ENCODE measurements at regions not wholly inside any gene's neighbourhood (a gene's known extent, or its start where the extent isn't known, plus 50 kb on each side); places are given as distances from the start of the nearest gene placed in this dataset.

- Mint-ChIP-seq H3K27me3 (no peaks in the 10 kb centered on the region), H3K4me1 (no peaks in the 10 kb centered on the region), H3K4me3 (no peak overlapping the region), H3K9me3 (peaks cover 0 to 27% (median 12%) of the 10 kb centered on the region in 8 donors), H3K27ac (no peak overlapping the region), H3K36me3 (no peaks in the 10 kb centered on the region)
- H3K4me1 ChIP-seq (ENCODE audit: insufficient read depth, low read length) = no peaks in the 10 kb centered on the region
- H3K4me3 ChIP-seq (ENCODE audit: low read length in 2 of 2) = no peak overlapping the region
- ChIA-PET CTCF (ENCODE audit: partially characterized antibody) (no interaction called here), POLR2A (ENCODE audit: partially characterized antibody) (no interaction called here)
- intact Hi-C loops (cut with micrococcal nuclease) = no loop called here
- no peaks in the 10 kb centered on the region for H3K27me3 ChIP-seq (ENCODE audit: insufficient read depth, low read length)
- no peak overlapping the region for H3K27ac ChIP-seq (ENCODE audit: low read depth, low read length)
- H3K9me3 ChIP-seq (ENCODE audit: control insufficient read depth in 1 of 2, low read length in 2 of 2) = no peaks in the 10 kb centered on the region
- DNase-seq = no peak
- H3K36me3 ChIP-seq (ENCODE audit: insufficient read depth, low read length) = no peaks in the 10 kb centered on the region
Measured at GRCh38 chr16:64586781-64587180, 535.1 kb downstream of the CDH11 start.

GRCh38 chr16:64585367-64585766 lies 536.5 kb downstream of the CDH11 start:
- Histone ChIP-seq H3K27me3 (ENCODE audit: insufficient read depth, low read length) (no peaks in the 10 kb centered on the region), H3K9me3 (ENCODE audit: control insufficient read depth in 1 of 2, low read length in 2 of 2) (no peaks in the 10 kb centered on the region), H3K4me1 (ENCODE audit: insufficient read depth, low read length) (no peaks in the 10 kb centered on the region), H3K4me3 (ENCODE audit: low read length in 2 of 2) (no peak overlapping the region), H3K36me3 (ENCODE audit: insufficient read depth, low read length) (no peaks in the 10 kb centered on the region), H3K27ac (ENCODE audit: low read depth, low read length) (no peak overlapping the region)
- Mint-ChIP-seq H3K4me3 (no peak overlapping the region), H3K27me3 (no peaks in the 10 kb centered on the region), H3K27ac (no peak overlapping the region), H3K36me3 (no peaks in the 10 kb centered on the region), H3K9me3 (peaks cover 0 to 31% (median 14%) of the 10 kb centered on the region in 8 donors), H3K4me1 (no peaks in the 10 kb centered on the region)
- intact Hi-C loops (cut with micrococcal nuclease) = no loop called here
- POLR2A ChIA-PET (ENCODE audit: partially characterized antibody) = no interaction called here
- CTCF ChIA-PET (ENCODE audit: partially characterized antibody) = no interaction called here
- no peak for DNase-seq

GRCh38 chr16:64580558-64580957 lies 541.3 kb downstream of the CDH11 start:
- no peaks in the 10 kb centered on the region for H3K27me3 Mint-ChIP-seq
- no peaks in the 10 kb centered on the region for H3K36me3 ChIP-seq (ENCODE audit: insufficient read depth, low read length)
- intact Hi-C loops (cut with micrococcal nuclease) = no loop called here
- H3K4me1 ChIP-seq (ENCODE audit: insufficient read depth, low read length) = no peaks in the 10 kb centered on the region
- no peak overlapping the region for H3K4me3 ChIP-seq (ENCODE audit: low read length in 2 of 2)
- H3K27me3 ChIP-seq (ENCODE audit: insufficient read depth, low read length) = no peaks in the 10 kb centered on the region
- no peaks in the 10 kb centered on the region for H3K9me3 ChIP-seq (ENCODE audit: control insufficient read depth in 1 of 2, low read length in 2 of 2)
- H3K4me3 Mint-ChIP-seq = no peak overlapping the region
- H3K27ac Mint-ChIP-seq = no peak overlapping the region
- peaks cover 0 to 12% (median 10%) of the 10 kb centered on the region in 8 donors for H3K9me3 Mint-ChIP-seq
- no peaks in the 10 kb centered on the region for H3K4me1 Mint-ChIP-seq
- H3K27ac ChIP-seq (ENCODE audit: low read depth, low read length) = no peak overlapping the region
- ChIA-PET CTCF (ENCODE audit: partially characterized antibody) (no interaction called here), POLR2A (ENCODE audit: partially characterized antibody) (no interaction called here)
- no peaks in the 10 kb centered on the region for H3K36me3 Mint-ChIP-seq
- no peak for DNase-seq

GRCh38 chr16:64579712-64580111 lies 542.2 kb downstream of the CDH11 start:
- Histone ChIP-seq H3K4me1 (ENCODE audit: insufficient read depth, low read length) (no peaks in the 10 kb centered on the region), H3K27ac (ENCODE audit: low read depth, low read length) (no peak overlapping the region), H3K4me3 (ENCODE audit: low read length in 2 of 2) (no peak overlapping the region), H3K27me3 (ENCODE audit: insufficient read depth, low read length) (no peaks in the 10 kb centered on the region), H3K36me3 (ENCODE audit: insufficient read depth, low read length) (no peaks in the 10 kb centered on the region), H3K9me3 (ENCODE audit: control insufficient read depth in 1 of 2, low read length in 2 of 2) (no peaks in the 10 kb centered on the region)
- ChIA-PET POLR2A (ENCODE audit: partially characterized antibody) (no interaction called here), CTCF (ENCODE audit: partially characterized antibody) (no interaction called here)
- H3K27ac Mint-ChIP-seq = no peak overlapping the region
- no peaks in the 10 kb centered on the region for H3K27me3 Mint-ChIP-seq
- DNase-seq = no peak
- peaks cover 0 to 15% (median 11%) of the 10 kb centered on the region in 8 donors for H3K9me3 Mint-ChIP-seq
- intact Hi-C loops (cut with micrococcal nuclease) = no loop called here
- no peaks in the 10 kb centered on the region for H3K4me1 Mint-ChIP-seq
- H3K4me3 Mint-ChIP-seq = no peak overlapping the region
- no peaks in the 10 kb centered on the region for H3K36me3 Mint-ChIP-seq

- CTCF ChIA-PET (ENCODE audit: partially characterized antibody) = no interaction called here
Measured at GRCh38 chr16:64545768-64546167, 576.1 kb downstream of the CDH11 start.

GRCh38 chr16:64544859-64545258 lies 577.0 kb downstream of the CDH11 start:
- H3K4me1 Mint-ChIP-seq = no peaks in the 10 kb centered on the region
- no peaks in the 10 kb centered on the region for H3K36me3 ChIP-seq (ENCODE audit: insufficient read depth, low read length)
- no peaks in the 10 kb centered on the region for H3K27me3 ChIP-seq (ENCODE audit: insufficient read depth, low read length)
- CTCF ChIA-PET (ENCODE audit: partially characterized antibody) = no interaction called here
- H3K27ac Mint-ChIP-seq = no peak overlapping the region
- DNase-seq = no peak
- peaks cover 8 to 31% (median 21%) of the 10 kb centered on the region in 8 donors for H3K9me3 Mint-ChIP-seq
- H3K4me1 ChIP-seq (ENCODE audit: insufficient read depth, low read length) = no peaks in the 10 kb centered on the region
- no peaks in the 10 kb centered on the region for H3K9me3 ChIP-seq (ENCODE audit: control insufficient read depth in 1 of 2, low read length in 2 of 2)
- H3K36me3 Mint-ChIP-seq = no peaks in the 10 kb centered on the region
- intact Hi-C loops (cut with micrococcal nuclease) = no loop called here
- POLR2A ChIA-PET (ENCODE audit: partially characterized antibody) = no interaction called here
- no peak overlapping the region for H3K4me3 Mint-ChIP-seq
- H3K27ac ChIP-seq (ENCODE audit: low read depth, low read length) = no peak overlapping the region
- H3K27me3 Mint-ChIP-seq = no peaks in the 10 kb centered on the region
- no peak overlapping the region for H3K4me3 ChIP-seq (ENCODE audit: low read length in 2 of 2)

More at GRCh38 chr16:64545768-64546167, 576.1 kb downstream of the CDH11 start:
- Histone ChIP-seq H3K36me3 (ENCODE audit: insufficient read depth, low read length) (no peaks in the 10 kb centered on the region), H3K27me3 (ENCODE audit: insufficient read depth, low read length) (no peaks in the 10 kb centered on the region), H3K4me1 (ENCODE audit: insufficient read depth, low read length) (no peaks in the 10 kb centered on the region), H3K4me3 (ENCODE audit: low read length in 2 of 2) (no peak overlapping the region), H3K27ac (ENCODE audit: low read depth, low read length) (no peak overlapping the region), H3K9me3 (ENCODE audit: control insufficient read depth in 1 of 2, low read length in 2 of 2) (no peaks in the 10 kb centered on the region)
- Mint-ChIP-seq H3K9me3 (peaks cover 9 to 29% (median 17%) of the 10 kb centered on the region in 8 donors), H3K36me3 (no peaks in the 10 kb centered on the region), H3K4me3 (no peak overlapping the region), H3K4me1 (no peaks in the 10 kb centered on the region), H3K27ac (no peak overlapping the region), H3K27me3 (no peaks in the 10 kb centered on the region)
- POLR2A ChIA-PET (ENCODE audit: partially characterized antibody) = no interaction called here
- DNase-seq = no peak
- intact Hi-C loops (cut with micrococcal nuclease) = no loop called here

- intact Hi-C loops (cut with micrococcal nuclease) = no loop called here
- Mint-ChIP-seq H3K4me3 (no peak overlapping the region), H3K9me3 (peaks cover 5 to 30% (median 20%) of the 10 kb centered on the region in 8 donors), H3K36me3 (no peaks in the 10 kb centered on the region), H3K27ac (no peak overlapping the region), H3K4me1 (no peaks in the 10 kb centered on the region), H3K27me3 (no peaks in the 10 kb centered on the region)
- Histone ChIP-seq H3K9me3 (ENCODE audit: control insufficient read depth in 1 of 2, low read length in 2 of 2) (no peaks in the 10 kb centered on the region), H3K4me3 (ENCODE audit: low read length in 2 of 2) (no peak overlapping the region), H3K4me1 (ENCODE audit: insufficient read depth, low read length) (no peaks in the 10 kb centered on the region), H3K27ac (ENCODE audit: low read depth, low read length) (no peak overlapping the region), H3K36me3 (ENCODE audit: insufficient read depth, low read length) (no peaks in the 10 kb centered on the region), H3K27me3 (ENCODE audit: insufficient read depth, low read length) (no peaks in the 10 kb centered on the region)
- ChIA-PET CTCF (ENCODE audit: partially characterized antibody) (interaction anchor here (1.1 kb wide), 1 partner anchor 23 kb away, joined by 3 read pairs; no protein-coding TSS in a partner anchor), POLR2A (ENCODE audit: partially characterized antibody) (no interaction called here)
- no peak for DNase-seq
Measured at GRCh38 chr16:64543441-64543840, 578.4 kb downstream of the CDH11 start.

GRCh38 chr16:64543031-64543430 lies 578.8 kb downstream of the CDH11 start:
- Histone ChIP-seq H3K9me3 (ENCODE audit: control insufficient read depth in 1 of 2, low read length in 2 of 2) (no peaks in the 10 kb centered on the region), H3K27me3 (ENCODE audit: insufficient read depth, low read length) (no peaks in the 10 kb centered on the region), H3K4me1 (ENCODE audit: insufficient read depth, low read length) (no peaks in the 10 kb centered on the region), H3K27ac (ENCODE audit: low read depth, low read length) (no peak overlapping the region), H3K4me3 (ENCODE audit: low read length in 2 of 2) (no peak overlapping the region), H3K36me3 (ENCODE audit: insufficient read depth, low read length) (no peaks in the 10 kb centered on the region)
- intact Hi-C loops (cut with micrococcal nuclease) = no loop called here
- POLR2A ChIA-PET (ENCODE audit: partially characterized antibody) = no interaction called here
- Mint-ChIP-seq H3K4me1 (no peaks in the 10 kb centered on the region), H3K36me3 (no peaks in the 10 kb centered on the region), H3K4me3 (no peak overlapping the region), H3K27ac (no peak overlapping the region), H3K27me3 (no peaks in the 10 kb centered on the region), H3K9me3 (peaks cover 5 to 30% (median 20%) of the 10 kb centered on the region in 8 donors)
- CTCF ChIA-PET (ENCODE audit: partially characterized antibody) = no interaction called here
- no peak for DNase-seq
